GM18502 (cell line): ENCODE measurements at regions not wholly inside any gene's neighbourhood (a gene's known extent, or its start where the extent isn't known, plus 50 kb on each side); places are given as distances from the start of the nearest gene placed in this dataset.
"Not testable (repeated sequence)": the region's sequence is repeated elsewhere in the genome, so short reads cannot be mapped to it uniquely, and the experiment has no call there.

ENCODE experiments used
- ATAC-seq: cut with Tn5 transposase; IDR thresholded peaks from one replicate; pipeline ENCODE4 v1.9.1; 2021; ENCODE audit warnings: mild to moderate bottlenecking; ENCODE audit not compliant: unreplicated experiment, poor library complexity

- no peak for ATAC-seq
Observed at GRCh38 chr1:221530791-221531190, 211.1 kb downstream of the DUSP10 start.

- ATAC-seq: no peak
Observed at GRCh38 chr1:221532071-221532773, 209.7 kb downstream of the DUSP10 start.

DNA sequence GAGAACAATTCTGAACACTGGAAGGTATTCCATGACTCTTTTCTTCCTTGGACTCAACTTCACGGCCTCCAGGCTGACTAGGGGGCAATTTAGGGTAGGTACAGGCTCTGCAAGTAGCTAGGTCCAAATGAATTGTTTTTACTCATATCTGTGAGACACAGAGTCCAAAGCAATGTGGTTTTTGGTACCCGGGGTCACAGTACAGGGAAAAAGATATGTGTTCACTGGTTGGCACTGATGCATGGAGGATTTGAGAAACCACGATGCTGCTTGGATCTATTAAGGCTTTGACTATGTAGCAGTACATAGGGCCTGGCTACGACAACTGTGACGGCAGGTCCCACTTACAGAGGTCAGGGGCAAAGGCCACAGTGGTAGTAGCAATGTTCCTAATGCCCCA lies 200.6 kb downstream of the DUSP10 start:
- no peak for ATAC-seq

GRCh38 chr1:221543529-221544120 lies 198.3 kb downstream of the DUSP10 start:
- no peak for ATAC-seq

GRCh38 chr1:221548942-221549341 lies 192.9 kb downstream of the DUSP10 start:
- no peak for ATAC-seq

- no peak for ATAC-seq
Observed at GRCh38 chr1:221549815-221550214, 192.1 kb downstream of the DUSP10 start.

DNA sequence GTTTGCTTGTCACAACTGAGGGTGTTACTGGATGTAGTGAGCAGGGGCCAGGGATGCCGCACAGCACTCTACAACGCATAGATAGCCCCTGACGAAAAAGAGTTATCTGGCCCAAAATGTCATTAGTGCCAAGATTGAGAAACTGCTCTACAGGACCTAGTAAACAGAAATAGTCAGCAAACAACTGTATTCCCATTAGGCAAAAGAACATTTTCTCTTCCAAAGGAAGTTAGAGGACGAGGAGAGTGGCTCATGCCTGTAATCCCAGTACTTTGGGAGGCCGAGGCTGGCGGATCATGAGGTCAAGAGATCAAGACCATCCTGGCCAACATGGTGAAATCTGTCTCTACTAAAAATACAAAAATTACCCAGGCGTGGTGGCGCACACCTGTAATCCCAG lies 189.1 kb downstream of the DUSP10 start:
- not testable (repeated sequence) for ATAC-seq

- ATAC-seq: no peak
Observed at GRCh38 chr1:221555689-221556433, 186.0 kb downstream of the DUSP10 start.

DNA sequence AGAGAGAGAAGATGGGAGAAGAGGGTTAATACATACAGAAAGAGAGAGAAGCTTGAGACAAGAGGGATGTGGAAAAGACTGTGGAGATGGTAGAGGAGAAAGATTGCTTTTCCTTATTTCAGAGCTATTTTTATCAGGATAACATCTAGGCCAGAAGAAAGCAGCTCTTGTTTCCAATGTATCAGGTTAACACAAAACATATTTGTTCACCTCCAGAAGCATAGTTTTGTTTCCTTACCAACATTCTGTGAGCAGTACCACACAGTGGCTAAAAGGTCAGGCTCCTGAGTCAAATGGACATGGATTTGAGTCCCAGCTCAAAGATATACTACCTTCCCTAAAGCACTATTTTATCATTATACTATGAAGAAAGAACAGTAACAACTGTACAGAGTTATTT lies 185.5 kb downstream of the DUSP10 start:
- ATAC-seq: no peak

GRCh38 chr1:221557013-221557412 lies 184.9 kb downstream of the DUSP10 start:
- ATAC-seq: no peak

DNA sequence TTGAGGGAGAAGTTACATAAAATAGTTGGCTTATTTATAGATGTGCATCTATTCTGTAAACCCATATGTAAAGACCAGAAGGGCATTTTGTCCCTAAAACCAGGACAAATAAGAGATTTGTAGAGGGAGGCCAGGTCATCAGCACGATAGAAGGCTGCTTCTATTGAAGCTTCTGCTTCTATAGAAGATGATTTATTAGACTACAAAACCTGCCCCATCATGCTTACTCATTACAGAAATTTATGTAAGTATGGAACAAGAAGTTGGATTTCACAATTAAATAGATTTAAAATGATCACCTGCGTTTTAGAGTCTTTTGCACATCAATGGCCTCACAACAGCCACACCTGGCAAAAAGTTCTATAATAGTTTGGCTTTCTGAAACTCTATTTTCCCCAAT lies 183.5 kb downstream of the DUSP10 start:
- ATAC-seq: no peak

GRCh38 chr1:221559911-221560310 lies 182.0 kb downstream of the DUSP10 start:
- ATAC-seq: no peak

GRCh38 chr1:221562542-221563475 lies 179.1 kb downstream of the DUSP10 start:
- ATAC-seq: no peak

DNA sequence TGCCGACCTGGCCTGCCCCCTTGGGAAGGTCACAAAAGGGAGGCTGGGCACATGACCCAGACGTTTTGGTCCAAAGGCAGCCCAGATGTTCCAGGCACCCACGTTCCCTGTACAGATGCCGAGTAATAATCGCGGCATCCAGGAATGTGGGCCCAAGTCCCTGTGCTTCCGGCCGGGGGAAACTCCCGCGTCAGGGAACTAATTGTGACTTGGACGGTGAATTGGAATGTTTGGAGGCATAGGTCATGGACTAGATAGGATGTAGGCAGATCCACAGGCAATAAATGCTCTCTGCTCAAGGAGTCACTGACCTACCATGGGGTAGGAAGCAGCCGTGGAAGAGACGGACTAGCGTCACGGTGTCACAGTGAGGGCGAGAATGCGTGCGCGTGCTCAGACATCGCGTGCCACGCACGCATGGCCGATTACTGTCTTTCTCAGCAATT lies 178.4 kb downstream of the DUSP10 start:
- no peak for ATAC-seq

DNA sequence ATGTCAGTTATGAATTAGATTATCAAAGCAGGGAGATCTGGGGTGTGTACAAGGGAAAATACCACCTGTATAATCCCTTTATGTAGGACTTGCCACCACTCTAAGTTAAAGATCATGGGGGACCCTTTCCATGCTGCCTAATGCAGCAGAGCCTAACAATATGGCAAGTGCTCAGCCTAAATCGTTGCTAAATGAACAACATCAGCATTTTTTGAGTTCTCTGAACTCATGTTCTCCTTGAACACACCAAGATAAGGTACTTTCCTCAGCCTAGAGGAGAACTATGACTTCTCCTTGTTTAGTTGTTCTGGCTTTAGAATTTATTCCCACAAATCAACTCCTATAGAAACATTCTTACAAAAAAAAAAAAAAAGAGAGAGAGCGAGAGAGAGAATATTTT lies 177.0 kb downstream of the DUSP10 start:
- no peak for ATAC-seq

- ATAC-seq: no peak
Observed at GRCh38 chr1:221565711-221566110, 176.2 kb downstream of the DUSP10 start.

- no peak for ATAC-seq
Observed at GRCh38 chr1:221567859-221568507, 173.9 kb downstream of the DUSP10 start.

DNA sequence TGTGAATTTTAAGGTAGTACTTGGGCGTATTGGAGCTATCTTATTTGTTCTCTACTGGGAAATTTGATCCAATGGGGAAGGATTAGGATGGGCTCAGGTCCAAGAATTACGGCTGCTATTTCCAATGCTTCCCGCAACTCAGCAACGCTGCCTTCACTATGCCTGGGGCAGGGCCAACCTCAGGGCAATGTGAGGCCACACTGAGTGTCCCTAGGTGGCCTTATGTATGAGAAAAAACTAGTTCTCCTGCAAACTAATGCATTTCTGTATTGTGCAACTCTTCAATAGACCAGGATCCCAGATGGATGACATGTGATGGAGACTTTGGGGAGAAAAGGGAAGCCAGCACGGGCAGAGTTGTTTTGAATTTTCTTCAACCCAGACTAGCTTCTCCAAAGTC lies 168.1 kb downstream of the DUSP10 start:
- ATAC-seq: no peak

- no peak for ATAC-seq
Observed at GRCh38 chr1:221574529-221574928, 167.4 kb downstream of the DUSP10 start.

- ATAC-seq: no peak
Observed at GRCh38 chr1:221575605-221576004, 166.3 kb downstream of the DUSP10 start.
